Astrocyte of the cerebellum (primary cell): ENCODE measurements at regions not wholly inside any gene's neighbourhood (a gene's known extent, or its start where the extent isn't known, plus 50 kb on each side); places are given as distances from the start of the nearest gene placed in this dataset.
"Not testable (repeated sequence)": the region's sequence is repeated elsewhere in the genome, so short reads cannot be mapped to it uniquely, and the experiment has no call there.

Source experiments
- DNase-seq: peaks from one replicate; pipeline ENCODE4 v3.0.0-alpha.2; 2011; ENCODE audit warnings: low read depth
- H3K4me3 ChIP-seq: 2 replicates; pipeline ENCODE4 v1.5.1; 2011; ENCODE audit warnings: mild to moderate bottlenecking, low read depth, low read length, moderate library complexity
- CTCF ChIP-seq: IDR thresholded peaks from 2 replicates; pipeline ENCODE4 v1.5.1; 2012; ENCODE audit warnings: low read length, low read depth, moderate library complexity, mild to moderate bottlenecking; ENCODE audit errors: missing control alignments
- in situ Hi-C: cut with HindIII; loops from 2 replicates; pipeline ENCODE4 v1.10.0; 2017; ENCODE audit warnings: low sequenced_read_pairs

GRCh38 chr18:28267878-28268625 is 91.1 kb upstream of the CDH2 start:
- TF ChIP-seq CTCF, result no peak
- H3K4me3 ChIP-seq, result no peak overlapping the region
- peak; percentile 20 for DNase-seq
- in situ Hi-C loops, result no loop called here

- TF ChIP-seq CTCF, result no peak
Measured at GRCh38 chr18:28267276-28267675, 90.3 kb upstream of the CDH2 start.

GRCh38 chr18:28256166-28256565 is 79.2 kb upstream of the CDH2 start:
- no peak for TF ChIP-seq CTCF
- no peak for DNase-seq
- in situ Hi-C loops, result no loop called here
- H3K4me3 ChIP-seq, result no peak overlapping the region

More at GRCh38 chr18:28267276-28267675, 90.3 kb upstream of the CDH2 start:
- in situ Hi-C loops, result no loop called here
- H3K4me3 ChIP-seq, result no peak overlapping the region
- DNase-seq, result no peak

GRCh38 chr18:28248653-28249052 is 71.7 kb upstream of the CDH2 start:
- no peak for DNase-seq
- no peak overlapping the region for H3K4me3 ChIP-seq
- no peak for TF ChIP-seq CTCF
- in situ Hi-C loops, result no loop called here

- DNase-seq, H3K4me3 ChIP-seq, in situ Hi-C loops: not testable (repeated sequence)
Measured at GRCh38 chr18:28240626-28241025, 63.7 kb upstream of the CDH2 start.

GRCh38 chr18:28236487-28236886 is 59.6 kb upstream of the CDH2 start:
- no peak for TF ChIP-seq CTCF
- no peak overlapping the region for H3K4me3 ChIP-seq
- in situ Hi-C loops, result no loop called here
- DNase-seq, result no peak
